ENCODE measurements at regions not wholly inside any gene's neighbourhood (a gene's known extent, or its start where the extent isn't known, plus 50 kb on each side); places are given as distances from the start of the nearest gene placed in this dataset.

- ATAC-seq (no peak), DNase-seq (no peak)
Observed at GRCh38 chr5:117719413-117719812, 1144.8 kb upstream of the SEMA6A start.

- DNase-seq: no peak
- ATAC-seq: no peak
Observed at GRCh38 chr5:117713585-117714198, 1139.1 kb upstream of the SEMA6A start.

DNA sequence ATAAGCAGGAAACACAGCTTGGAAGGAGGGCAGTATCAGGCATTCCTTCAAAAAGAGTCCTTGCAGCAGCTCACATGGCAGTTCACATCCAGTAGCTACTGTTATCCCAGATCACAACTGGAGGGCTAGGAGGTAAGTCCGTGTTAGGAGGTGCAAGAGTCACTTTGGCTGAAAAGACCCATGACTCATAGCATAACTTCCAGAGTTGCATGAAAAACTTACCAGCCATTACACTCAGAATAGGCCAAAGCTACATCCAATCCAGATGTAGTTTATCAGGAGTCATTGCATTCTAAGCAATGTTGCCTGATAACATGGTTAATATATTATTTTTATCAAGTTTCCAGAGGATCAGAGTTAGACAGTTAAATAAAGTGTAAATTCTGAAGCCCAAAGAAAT, 1126.4 kb upstream of the SEMA6A start:
- ATAC-seq (no peak), DNase-seq (no peak)

DNA sequence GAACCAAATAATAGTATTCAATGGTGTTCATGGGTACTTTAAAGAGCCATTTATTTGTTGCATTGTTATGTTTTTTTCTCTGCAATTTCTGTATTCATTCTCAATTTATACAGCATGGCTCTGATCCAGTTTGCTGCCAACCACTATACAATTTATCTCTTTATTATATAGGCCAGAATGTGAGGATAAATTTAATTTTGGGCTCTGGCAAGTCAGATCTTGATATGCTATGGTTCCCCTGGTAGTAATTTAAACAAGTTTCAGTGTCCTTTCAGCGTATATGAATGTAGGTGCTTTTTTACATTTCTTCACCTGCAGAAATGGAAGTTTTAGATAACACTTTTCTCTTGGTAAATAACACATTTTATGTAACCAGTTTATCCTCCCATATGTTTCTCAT, 1118.0 kb upstream of the SEMA6A start:
- ATAC-seq: no peak
- no peak for DNase-seq

- no peak for ATAC-seq
- DNase-seq: no peak
Observed at GRCh38 chr5:117691081-117691870, 1116.7 kb upstream of the SEMA6A start.

DNA sequence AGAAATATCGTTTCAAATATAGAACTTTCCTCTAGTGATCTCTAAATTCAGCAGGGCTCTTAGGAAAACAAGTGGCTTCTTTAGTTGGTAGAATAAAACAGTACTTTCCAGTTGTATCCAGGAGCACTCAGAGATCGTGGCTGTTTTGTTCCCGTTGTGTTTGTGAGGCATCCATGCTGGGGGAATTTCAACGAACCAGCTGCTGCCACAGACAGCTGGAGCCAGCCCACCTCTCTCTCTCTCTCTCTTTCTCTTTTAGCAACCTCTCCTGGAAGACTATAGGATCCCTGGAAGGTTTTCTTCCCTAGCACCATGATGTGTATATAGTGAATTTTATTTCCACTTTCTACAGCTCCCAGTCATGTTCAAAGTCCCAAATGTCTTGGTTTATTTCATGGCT, 1116.0 kb upstream of the SEMA6A start:
- DNase-seq (no peak), ATAC-seq (no peak)

- DNase-seq (no peak), ATAC-seq (no peak)
Observed at GRCh38 chr5:117686926-117687325, 1112.3 kb upstream of the SEMA6A start.

GRCh38 chr5:117682416-117682815, 1107.8 kb upstream of the SEMA6A start:
- ATAC-seq: no peak
- DNase-seq: no peak

GRCh38 chr5:117681431-117682254, 1107.0 kb upstream of the SEMA6A start:
- ATAC-seq (no peak), DNase-seq (no peak)

- no peak for ATAC-seq
- DNase-seq: no peak
Observed at GRCh38 chr5:117680426-117680825, 1105.8 kb upstream of the SEMA6A start.

GRCh38 chr5:117679046-117679445, 1104.4 kb upstream of the SEMA6A start:
- ATAC-seq (no peak), DNase-seq (no peak)

- ATAC-seq (no peak), DNase-seq (no peak)
Observed at GRCh38 chr5:117675646-117676045, 1101.0 kb upstream of the SEMA6A start.

GRCh38 chr5:117671551-117671950, 1096.9 kb upstream of the SEMA6A start:
- ATAC-seq (no peak), DNase-seq (no peak)

GRCh38 chr5:117667105-117667504, 1092.5 kb upstream of the SEMA6A start:
- no peak for ATAC-seq
- DNase-seq: no peak

DNA sequence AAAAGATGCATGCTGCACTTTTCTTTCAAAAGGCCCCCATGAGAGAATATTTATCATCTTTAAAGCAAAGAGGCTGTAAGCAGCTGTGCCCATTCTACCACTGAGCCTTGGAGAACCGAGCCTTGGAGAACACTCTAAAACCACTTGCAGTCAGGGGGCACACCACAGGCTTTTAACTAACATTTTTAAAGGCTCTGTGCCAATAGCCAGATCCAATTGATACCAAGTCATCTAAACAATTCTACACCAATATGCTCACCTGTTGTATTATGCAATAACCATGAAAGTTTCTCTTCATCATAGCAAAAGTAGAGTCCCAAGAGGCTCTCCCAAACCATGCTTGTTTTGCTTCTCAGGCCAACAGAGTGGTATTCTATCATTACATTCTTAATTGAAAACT, 1090.5 kb upstream of the SEMA6A start:
- DNase-seq (no peak), ATAC-seq (no peak)

DNA sequence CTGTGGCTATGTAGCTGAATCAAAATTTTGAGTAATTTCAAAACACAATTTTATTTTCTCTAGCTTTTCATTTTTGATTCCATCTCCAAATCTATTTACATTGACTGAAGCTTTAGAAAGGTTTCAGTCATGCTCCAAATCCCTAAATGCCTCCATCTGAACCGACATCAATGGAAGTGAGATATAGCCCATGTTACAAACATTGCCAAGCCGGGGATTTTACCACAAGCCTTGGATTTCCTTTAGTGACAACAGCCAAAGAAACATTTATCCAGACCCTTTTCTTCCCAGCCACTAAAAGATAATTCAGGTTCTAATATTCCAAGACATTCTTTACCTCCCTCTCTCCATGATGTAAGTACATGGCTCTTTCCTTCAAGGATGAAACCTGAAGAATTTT, 1087.7 kb upstream of the SEMA6A start:
- DNase-seq: no peak
- no peak for ATAC-seq

- no peak for ATAC-seq
- DNase-seq: no peak
Observed at GRCh38 chr5:117657541-117657940, 1082.9 kb upstream of the SEMA6A start.

DNA sequence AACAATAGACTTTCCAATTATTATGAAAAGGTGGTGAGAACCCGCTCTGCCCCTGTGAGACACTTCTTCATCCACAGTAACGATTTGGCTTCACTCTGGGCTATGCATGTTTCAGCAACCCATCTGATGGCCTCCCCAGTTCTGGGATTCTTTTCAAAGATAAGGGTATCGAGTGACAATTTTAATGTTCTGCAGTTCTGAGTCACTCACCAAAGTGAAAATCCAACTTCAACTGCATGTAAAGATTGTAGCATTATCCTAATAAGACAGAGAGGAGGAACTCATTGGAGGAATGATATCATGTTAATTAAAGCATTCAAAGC, 1078.3 kb upstream of the SEMA6A start:
- no peak for ATAC-seq
- no peak for DNase-seq

GRCh38 chr5:117652036-117652957, 1077.7 kb upstream of the SEMA6A start:
- no peak for ATAC-seq

DNA sequence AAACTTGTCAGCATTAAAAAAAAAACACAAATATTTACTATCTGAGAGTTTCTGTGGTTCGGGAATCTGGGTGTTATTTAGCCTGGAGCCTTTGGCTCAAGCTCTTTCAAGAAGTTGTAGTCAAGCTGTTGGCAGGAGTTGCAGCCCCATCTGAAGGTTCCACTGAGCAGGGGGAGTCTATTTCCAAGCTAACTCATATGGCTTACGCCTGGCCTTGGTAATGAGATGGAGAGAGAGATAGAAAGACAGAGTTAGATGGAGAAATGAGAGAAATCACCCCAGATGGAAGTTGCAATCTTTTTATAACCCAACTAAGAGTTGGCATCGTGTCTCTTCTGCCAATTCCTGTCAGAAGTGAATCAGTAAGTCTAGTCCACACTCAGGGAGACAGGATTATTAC, 1075.2 kb upstream of the SEMA6A start:
- DNase-seq: no peak
- no peak for ATAC-seq

More at GRCh38 chr5:117652036-117652957, 1077.7 kb upstream of the SEMA6A start:
- DNase-seq: no peak

DNA sequence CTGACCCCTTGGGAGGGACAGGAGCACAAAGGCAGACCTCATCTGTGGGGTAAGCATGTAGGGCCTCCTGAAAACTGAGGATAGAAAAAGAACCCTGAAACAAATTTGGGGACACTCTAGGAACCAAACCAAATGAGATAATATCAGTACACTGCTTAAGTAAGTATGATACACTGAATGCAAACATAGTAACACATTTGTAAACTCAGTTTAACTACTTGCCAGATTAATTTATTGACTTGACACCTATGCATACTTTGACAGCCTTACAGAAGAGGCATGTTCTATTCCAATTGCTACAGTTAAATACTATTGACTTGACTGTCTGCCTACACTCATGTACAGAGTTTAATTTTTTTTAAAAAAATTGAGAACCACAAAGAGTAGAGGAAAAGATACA, 1070.8 kb upstream of the SEMA6A start:
- DNase-seq: no peak
- no peak for ATAC-seq

DNA sequence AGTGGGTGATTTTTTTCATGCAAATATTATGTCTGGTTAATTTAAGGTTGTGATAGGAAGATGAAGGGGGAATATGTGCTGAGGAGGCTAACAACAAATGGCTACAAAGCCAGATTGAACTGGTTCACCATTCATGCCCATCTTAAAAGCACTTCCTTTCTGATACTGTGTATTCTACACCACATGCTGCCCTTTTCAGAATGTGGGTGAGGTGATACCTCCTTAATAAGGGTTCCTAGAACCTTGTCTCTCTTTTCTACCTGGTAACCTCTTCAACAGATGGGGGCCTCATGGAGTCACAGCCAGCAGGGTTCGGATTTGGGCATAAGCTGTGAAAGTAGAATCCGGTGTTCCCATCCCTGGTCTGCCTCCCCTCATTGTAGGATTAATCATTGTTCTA, 1064.0 kb upstream of the SEMA6A start:
- DNase-seq (no peak), ATAC-seq (no peak)

Measured in stimulated activated naive CD8-positive, alpha-beta T cell treated with anti-CD3 and anti-CD28 coated beads, Interleukin-15, Interleukin-2, amounts not matched to agents 100 U/mL and 50 U/mL, for 24 hours (primary cell).